ENCODE measurements at regions not wholly inside any gene's neighbourhood (a gene's known extent, or its start where the extent isn't known, plus 50 kb on each side); places are given as distances from the start of the nearest gene placed in this dataset.

DNA sequence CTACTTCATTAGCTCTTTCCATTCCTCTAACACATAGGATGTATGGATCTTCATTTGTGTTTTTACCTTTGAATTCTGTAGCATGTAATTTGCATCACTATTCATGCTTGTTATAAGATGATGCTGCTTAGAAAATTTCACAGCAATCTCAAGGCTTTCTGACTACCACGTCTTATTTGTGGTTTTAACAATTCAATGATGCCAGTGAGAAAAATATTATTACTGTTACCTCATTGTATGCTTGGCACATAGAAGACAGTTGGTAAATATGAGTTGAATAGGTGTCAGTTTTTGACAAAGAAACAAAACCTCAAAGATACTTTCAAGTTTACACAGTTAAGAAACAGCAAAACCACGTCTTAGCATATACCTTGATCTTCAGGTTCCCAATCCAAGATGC, 428.6 kb downstream of the TFAP2A start:
- Histone ChIP-seq H3K4me1 (no peaks in the 10 kb centered on the region), H3K9me3 (no peaks in the 10 kb centered on the region), H3K27me3 (no peaks in the 10 kb centered on the region), H3K4me3 (no peak overlapping the region), H3K36me3 (no peaks in the 10 kb centered on the region), H3K27ac (no peak overlapping the region)
- TF ChIP-seq, protein P1, sequence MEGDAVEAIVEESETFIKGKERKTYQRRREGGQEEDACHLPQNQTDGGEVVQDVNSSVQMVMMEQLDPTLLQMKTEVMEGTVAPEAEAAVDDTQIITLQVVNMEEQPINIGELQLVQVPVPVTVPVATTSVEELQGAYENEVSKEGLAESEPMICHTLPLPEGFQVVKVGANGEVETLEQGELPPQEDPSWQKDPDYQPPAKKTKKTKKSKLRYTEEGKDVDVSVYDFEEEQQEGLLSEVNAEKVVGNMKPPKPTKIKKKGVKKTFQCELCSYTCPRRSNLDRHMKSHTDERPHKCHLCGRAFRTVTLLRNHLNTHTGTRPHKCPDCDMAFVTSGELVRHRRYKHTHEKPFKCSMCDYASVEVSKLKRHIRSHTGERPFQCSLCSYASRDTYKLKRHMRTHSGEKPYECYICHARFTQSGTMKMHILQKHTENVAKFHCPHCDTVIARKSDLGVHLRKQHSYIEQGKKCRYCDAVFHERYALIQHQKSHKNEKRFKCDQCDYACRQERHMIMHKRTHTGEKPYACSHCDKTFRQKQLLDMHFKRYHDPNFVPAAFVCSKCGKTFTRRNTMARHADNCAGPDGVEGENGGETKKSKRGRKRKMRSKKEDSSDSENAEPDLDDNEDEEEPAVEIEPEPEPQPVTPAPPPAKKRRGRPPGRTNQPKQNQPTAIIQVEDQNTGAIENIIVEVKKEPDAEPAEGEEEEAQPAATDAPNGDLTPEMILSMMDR (IDR thresholded peaks at IDR 0.05): no peak
- no peak for DNase-seq (ENCODE audit: low spot score)

DNA sequence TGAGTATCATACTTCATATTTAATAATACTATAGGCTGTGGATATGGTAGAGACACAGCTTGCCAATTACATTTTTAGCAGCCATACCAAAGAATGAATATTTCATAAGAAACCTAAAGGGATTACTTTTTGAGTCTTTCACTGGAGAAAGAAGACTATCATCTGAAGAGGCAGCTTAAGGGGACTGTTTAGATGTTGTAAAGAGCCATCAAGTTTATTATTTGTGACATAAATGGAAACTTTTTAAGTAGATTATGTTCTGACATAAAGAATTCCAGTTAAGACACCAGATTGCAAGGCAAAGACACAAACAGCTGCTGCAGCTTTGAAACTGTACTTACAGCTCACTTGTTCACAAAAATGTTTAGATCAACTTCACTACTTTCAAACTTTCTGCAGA, 429.4 kb downstream of the TFAP2A start:
- H3K4me3 ChIP-seq: no peak overlapping the region
- no peaks in the 10 kb centered on the region for H3K9me3 ChIP-seq
- TF ChIP-seq, protein P1 (IDR thresholded peaks at IDR 0.05): no peak
- H3K36me3 ChIP-seq: no peaks in the 10 kb centered on the region
- H3K27me3 ChIP-seq: no peaks in the 10 kb centered on the region
- H3K4me1 ChIP-seq: no peaks in the 10 kb centered on the region
- no peak overlapping the region for H3K27ac ChIP-seq
- no peak for DNase-seq (ENCODE audit: low spot score)

DNA sequence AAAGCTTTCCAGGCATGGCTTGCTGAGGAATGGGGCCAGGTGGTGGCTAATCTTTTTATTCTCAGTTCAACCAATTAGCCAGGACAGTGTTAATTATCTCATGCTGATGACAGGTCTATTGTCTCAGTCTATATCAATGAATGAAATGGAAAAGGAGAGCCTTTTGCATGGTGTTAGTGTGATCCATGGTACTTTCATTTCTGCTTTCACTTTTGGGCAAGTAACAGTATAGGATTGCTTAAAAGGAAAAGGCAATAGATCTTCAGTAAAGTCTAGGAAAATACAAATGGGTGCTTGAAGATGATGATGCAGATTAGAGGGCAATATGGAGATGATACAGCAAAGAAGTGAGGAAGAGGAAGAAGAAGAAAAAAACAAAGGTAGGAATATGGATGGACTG, 430.3 kb downstream of the TFAP2A start:
- Histone ChIP-seq H3K27ac (no peak overlapping the region), H3K27me3 (no peaks in the 10 kb centered on the region), H3K36me3 (no peaks in the 10 kb centered on the region), H3K9me3 (no peaks in the 10 kb centered on the region), H3K4me1 (no peaks in the 10 kb centered on the region), H3K4me3 (no peak overlapping the region)
- TF ChIP-seq, protein P1 (IDR thresholded peaks at IDR 0.05): no peak
- DNase-seq (ENCODE audit: low spot score): no peak

DNA sequence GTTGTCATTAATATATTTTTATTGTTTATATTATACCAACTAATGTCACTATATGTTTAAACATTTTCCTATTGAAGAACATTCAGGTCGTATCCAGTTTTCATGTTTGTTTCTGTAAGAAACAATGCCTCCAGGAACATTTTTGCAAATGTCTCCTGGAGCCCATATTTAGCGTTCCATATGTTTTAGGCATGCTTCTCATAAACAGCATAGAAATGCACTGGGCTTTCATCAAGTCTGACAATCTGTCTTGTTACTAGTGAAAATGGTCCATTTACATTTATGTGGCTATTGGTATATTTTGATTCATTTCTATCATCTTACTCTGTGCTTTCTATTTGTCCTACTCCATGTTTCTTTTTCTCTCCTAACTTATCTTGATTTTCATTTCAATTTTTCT, 431.7 kb downstream of the TFAP2A start:
- H3K27ac ChIP-seq: no peak overlapping the region
- no peaks in the 10 kb centered on the region for H3K36me3 ChIP-seq
- TF ChIP-seq, protein P1 (IDR thresholded peaks at IDR 0.05): no peak
- no peaks in the 10 kb centered on the region for H3K27me3 ChIP-seq
- no peaks in the 10 kb centered on the region for H3K4me1 ChIP-seq
- no peak for DNase-seq (ENCODE audit: low spot score)
- no peaks in the 10 kb centered on the region for H3K9me3 ChIP-seq
- H3K4me3 ChIP-seq: no peak overlapping the region

DNA sequence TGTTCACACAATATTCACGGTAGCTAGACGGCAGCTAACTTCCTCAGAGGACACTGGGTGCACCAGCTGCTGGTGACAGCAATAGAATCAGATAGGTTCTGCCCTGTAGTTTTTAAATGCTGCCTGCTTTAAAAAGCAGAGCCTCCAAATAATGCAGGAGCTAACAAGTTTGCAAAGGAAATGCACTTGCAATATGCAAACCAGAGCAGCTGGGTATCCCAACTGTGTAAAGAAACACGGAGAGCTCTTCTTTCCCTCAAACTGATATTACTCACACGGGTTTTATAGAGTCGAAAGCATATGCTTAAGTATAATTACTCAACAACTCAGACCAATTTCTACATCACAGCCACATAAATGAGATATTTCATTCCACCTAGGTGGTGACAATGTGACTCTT, 432.7 kb downstream of the TFAP2A start:
- Histone ChIP-seq H3K9me3 (no peaks in the 10 kb centered on the region), H3K27ac (no peak overlapping the region), H3K36me3 (no peaks in the 10 kb centered on the region), H3K27me3 (no peaks in the 10 kb centered on the region), H3K4me3 (no peak overlapping the region), H3K4me1 (no peaks in the 10 kb centered on the region)
- TF ChIP-seq, protein P1 (IDR thresholded peaks at IDR 0.05): no peak
- DNase-seq (ENCODE audit: low spot score): no peak

DNA sequence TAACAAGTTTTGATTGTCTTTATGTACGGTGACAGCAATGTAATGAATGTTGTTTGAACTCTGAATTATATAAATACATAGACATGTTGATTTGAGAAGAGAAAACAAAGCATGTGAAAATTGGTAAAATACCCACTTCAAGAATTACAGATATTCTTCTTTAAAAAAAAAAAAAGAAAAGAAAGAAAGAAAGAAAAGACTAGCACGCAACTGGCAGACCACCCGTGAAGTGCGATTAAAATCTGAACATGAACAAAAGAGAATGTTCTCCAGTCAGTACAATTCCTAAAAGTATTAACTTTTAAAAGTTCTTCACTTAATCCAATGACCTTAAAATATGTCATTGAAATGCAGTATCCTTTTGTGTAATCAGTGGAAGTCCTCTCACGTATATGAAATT, 434.9 kb downstream of the TFAP2A start:
- H3K9me3 ChIP-seq: no peaks in the 10 kb centered on the region
- H3K4me1 ChIP-seq: no peaks in the 10 kb centered on the region
- no peaks in the 10 kb centered on the region for H3K27me3 ChIP-seq
- H3K27ac ChIP-seq: no peak overlapping the region
- no peaks in the 10 kb centered on the region for H3K36me3 ChIP-seq
- DNase-seq (ENCODE audit: low spot score): no peak
- H3K4me3 ChIP-seq: no peak overlapping the region
- TF ChIP-seq, protein P1 (IDR thresholded peaks at IDR 0.05): no peak
